Left lobe of liver (tissue), 2 donors: ENCODE measurements at regions not wholly inside any gene's neighbourhood (a gene's known extent, or its start where the extent isn't known, plus 50 kb on each side); places are given as distances from the start of the nearest gene placed in this dataset.

Source experiments
- ATAC-seq: fragments of 200-7000 bp; cut with Tn5 transposase; one replicate; pipeline ENCODE4 v1.9.1; 2020; ENCODE audit warnings: mild to moderate bottlenecking, moderate library complexity
- DNase-seq: peaks from one replicate; pipeline ENCODE4 v3.0.0-alpha.2; 2020; ENCODE audit warnings: low spot score
- donor health status: DM: no; HTN: no; CAD: no; lungs with moderate emphysema.
- donor health status: DM: no; HTN: yes; CAD: no.

- ATAC-seq (no peak), DNase-seq (no peak)
Measured at GRCh38 chr15:25932696-25933095, 69.6 kb upstream of the ATP10A start.

- ATAC-seq = no peak
- no peak for DNase-seq
Measured at GRCh38 chr15:25931851-25932250, 68.7 kb upstream of the ATP10A start.

GRCh38 chr15:25930931-25931330 lies 67.8 kb upstream of the ATP10A start:
- DNase-seq (no peak), ATAC-seq (no peak)
